ENCODE measurements at regions not wholly inside any gene's neighbourhood (a gene's known extent, or its start where the extent isn't known, plus 50 kb on each side); places are given as distances from the start of the nearest gene placed in this dataset.

- no peaks in the 10 kb centered on the region for H3K36me3 ChIP-seq
- H3K27me3 ChIP-seq, result no peaks in the 10 kb centered on the region
- no peaks in the 10 kb centered on the region for H3K9me3 ChIP-seq
- H3K4me1 ChIP-seq, result no peaks in the 10 kb centered on the region
- TF ChIP-seq CTCF (IDR thresholded peaks at IDR 0.05) (no peak), POLR2AphosphoS5 (IDR thresholded peaks at IDR 0.05) (no peak), POLR2A (IDR thresholded peaks at IDR 0.05) (no peak)
- H3K27ac ChIP-seq, result no peak overlapping the region
- H3K4me3 ChIP-seq, result no peak overlapping the region
- DNase-seq (ENCODE audit: low spot score in 2 of 2), result no peak
- intact Hi-C loops (cut with DNase I; ENCODE audit: low total_unique reads), result no loop called here
These were observed 167.1 kb upstream of the DOK6 start for GRCh38 chr18:69233465-69234054.

GRCh38 chr18:69239849-69240674 lies 160.6 kb upstream of the DOK6 start:
- Histone ChIP-seq H3K27ac (no peak overlapping the region), H3K9me3 (no peaks in the 10 kb centered on the region), H3K4me3 (no peak overlapping the region), H3K27me3 (no peaks in the 10 kb centered on the region), H3K4me1 (no peaks in the 10 kb centered on the region), H3K36me3 (no peaks in the 10 kb centered on the region)
- TF ChIP-seq POLR2A (IDR thresholded peaks at IDR 0.05) (no peak), CTCF (IDR thresholded peaks at IDR 0.05) (no peak), POLR2AphosphoS5 (IDR thresholded peaks at IDR 0.05) (no peak)
- DNase-seq (ENCODE audit: low spot score in 2 of 2), result no peak
- intact Hi-C loops (cut with DNase I; ENCODE audit: low total_unique reads), result no loop called here

GRCh38 chr18:69246027-69246426 lies 154.7 kb upstream of the DOK6 start:
- intact Hi-C loops (cut with DNase I; ENCODE audit: low total_unique reads), result no loop called here
- Histone ChIP-seq H3K27ac (no peak overlapping the region), H3K4me1 (no peaks in the 10 kb centered on the region), H3K27me3 (no peaks in the 10 kb centered on the region), H3K4me3 (no peak overlapping the region), H3K9me3 (no peaks in the 10 kb centered on the region), H3K36me3 (no peaks in the 10 kb centered on the region)
- no peak for TF ChIP-seq POLR2AphosphoS5 (IDR thresholded peaks at IDR 0.05)
- no peak for TF ChIP-seq CTCF (IDR thresholded peaks at IDR 0.05)
- TF ChIP-seq POLR2A (IDR thresholded peaks at IDR 0.05), result no peak
- no peak for DNase-seq (ENCODE audit: low spot score in 2 of 2)

- Histone ChIP-seq H3K36me3 (no peaks in the 10 kb centered on the region), H3K4me3 (peak overlapping the region in 1 of 3 donors; percentile 22), H3K27ac (no peak overlapping the region), H3K9me3 (no peaks in the 10 kb centered on the region), H3K27me3 (no peaks in the 10 kb centered on the region), H3K4me1 (no peaks in the 10 kb centered on the region)
- intact Hi-C loops (cut with DNase I; ENCODE audit: low total_unique reads), result no loop called here
- TF ChIP-seq POLR2AphosphoS5 (IDR thresholded peaks at IDR 0.05) (no peak), POLR2A (IDR thresholded peaks at IDR 0.05) (no peak), CTCF (IDR thresholded peaks at IDR 0.05) (no peak)
- DNase-seq (ENCODE audit: low spot score in 2 of 2), result no peak
These were observed 150.2 kb upstream of the DOK6 start for GRCh38 chr18:69250305-69251151.

Measured in breast epithelium (tissue), 4 donors.